Endothelial cell of umbilical vein (primary cell): ENCODE measurements at regions not wholly inside any gene's neighbourhood (a gene's known extent, or its start where the extent isn't known, plus 50 kb on each side); places are given as distances from the start of the nearest gene placed in this dataset.

Experiments used
- BruUV-seq: library from RNA; stranded (reverse); fragments of 400-500 nt; replicated peaks from 2 replicates; lab custom pipeline; 2021; lab: Mats Ljungman, UMichigan
- CTCF ChIA-PET: fragments of 300-600, 350-600 bp; sonication (Branson Sonifier 250); formaldehyde crosslinking; loops from one replicate; lab custom pipeline; 2021; ENCODE audit warnings: antibody characterized with exemption, inconsistent platforms; lab: Charles Lee
- POLR2A ChIA-PET: fragments of 300-600, 350-600 bp; sonication (Branson Sonifier 250); formaldehyde crosslinking; loops from one replicate; lab custom pipeline; 2021; ENCODE audit warnings: antibody characterized with exemption, inconsistent platforms; lab: Charles Lee
- DNase-seq: peaks from one replicate; pipeline ENCODE4 v3.0.0-alpha.2; 2011; ENCODE audit warnings: low read depth, low spot score
- FAIRE-seq: peaks from 2 replicates; lab custom pipeline; 2011; peaks lifted over from hg19 to GRCh38; lab: Jason Lieb, UNC
- H2AFZ ChIP-seq: 2 replicates; pipeline ENCODE4 v1.6.0; 2012; ENCODE audit warnings: low read depth, low read length, control low read depth, inconsistent platforms
- H3K27ac ChIP-seq: 2 replicates; pipeline ENCODE4 v1.5.1; 2011; ENCODE audit warnings: low read depth, mild to moderate bottlenecking, control low read depth, low read length, moderate library complexity; ENCODE audit not compliant: insufficient read depth
- H3K27me3 ChIP-seq, 2 experiments: 2 replicates each; pipeline versions ENCODE4 v1.6.0 to v1.6.1; 2011; ENCODE audit warnings: low read length in 2 of 2, mixed read lengths in 1 of 2; ENCODE audit not compliant: control insufficient read depth in 2 of 2, insufficient read depth in 2 of 2
- H3K36me3 ChIP-seq, 2 experiments: 2 replicates in 1 of 2; 3 replicates in 1 of 2; pipeline ENCODE4 v1.5.1; 2011; ENCODE audit warnings: low read length in 2 of 2, mild to moderate bottlenecking in 1 of 2, moderate library complexity in 1 of 2; ENCODE audit not compliant: control insufficient read depth in 2 of 2, insufficient read depth in 2 of 2; ENCODE audit errors: extremely low read depth in 1 of 2
- H3K4me1 ChIP-seq: 3 replicates; pipeline ENCODE4 v1.5.1; 2011; ENCODE audit warnings: mild to moderate bottlenecking, low read length; ENCODE audit not compliant: control insufficient read depth, insufficient read depth; ENCODE audit errors: extremely low read depth
- H3K4me2 ChIP-seq: 2 replicates; pipeline ENCODE4 v1.6.1; 2011; ENCODE audit warnings: low read length, control low read depth, mixed read lengths; ENCODE audit not compliant: insufficient read depth
- H3K4me3 ChIP-seq, 3 experiments: fragments of 200-600 bp in 1 of 3; sonication (generic), shearing (Covaris generic) in 1 of 3; replicated peaks in 1 of 3; 2 replicates each; pipeline ENCODE4 v1.5.1; 2011 to 2016; ENCODE audit warnings: control low read depth in 3 of 3, low read length in 3 of 3, mild to moderate bottlenecking in 2 of 3, inconsistent platforms in 1 of 3, low read depth in 1 of 3, moderate library complexity in 1 of 3; ENCODE audit not compliant: insufficient read depth in 1 of 3
- H3K79me2 ChIP-seq: 2 replicates; pipeline ENCODE4 v1.6.0; 2012; ENCODE audit warnings: low read length, inconsistent platforms; ENCODE audit not compliant: control insufficient read depth, insufficient read depth
- H3K9ac ChIP-seq: replicated peaks from 2 replicates; pipeline ENCODE3; 2011; ENCODE audit warnings: low read length, control low read depth; ENCODE audit not compliant: insufficient read depth; ENCODE audit errors: extremely low read depth
- H3K9me1 ChIP-seq: replicated peaks from 3 replicates; pipeline ENCODE4 v1.6.0; 2011; ENCODE audit warnings: mild to moderate bottlenecking, low read length; ENCODE audit not compliant: control insufficient read depth, insufficient read depth; ENCODE audit errors: extremely low read depth
- H3K9me3 ChIP-seq: replicated peaks from 2 replicates; pipeline ENCODE4 v1.5.1; 2012; ENCODE audit warnings: low read length, inconsistent platforms; ENCODE audit not compliant: control insufficient read depth, insufficient read depth
- H4K20me1 ChIP-seq: replicated peaks from 2 replicates; pipeline ENCODE3; 2011; ENCODE audit warnings: mild to moderate bottlenecking, low read length; ENCODE audit not compliant: control insufficient read depth, insufficient read depth; ENCODE audit errors: extremely low read depth
- EZH2 ChIP-seq: IDR thresholded peaks from 2 replicates; pipeline ENCODE4 v1.6.1; 2012; ENCODE audit warnings: borderline replicate concordance, low read depth, mild to moderate bottlenecking, moderate library complexity, low read length, inconsistent platforms; ENCODE audit not compliant: severe bottlenecking
- FOS ChIP-seq: IDR thresholded peaks from 2 replicates; pipeline ENCODE4 v1.6.1; 2011; ENCODE audit warnings: mild to moderate bottlenecking, low read length, moderate library complexity, borderline replicate concordance; ENCODE audit not compliant: insufficient read depth
- GATA2 ChIP-seq: IDR thresholded peaks from 2 replicates; pipeline ENCODE4 v1.7.0; 2011; ENCODE audit warnings: low read depth, mild to moderate bottlenecking, moderate library complexity, mixed read lengths, low read length; ENCODE audit not compliant: insufficient read length, insufficient read depth
- JUN ChIP-seq: IDR thresholded peaks from 2 replicates; pipeline ENCODE4 v1.6.1; 2011; ENCODE audit warnings: borderline replicate concordance, low read depth; ENCODE audit not compliant: insufficient read length, insufficient read depth
- MYC ChIP-seq: IDR thresholded peaks from one replicate; pipeline ENCODE4 v1.6.1; 2011; ENCODE audit warnings: mild to moderate bottlenecking, low read depth, low read length
- POLR2A ChIP-seq: IDR thresholded peaks from 2 replicates; pipeline ENCODE4 v1.6.1; 2012; ENCODE audit warnings: low read depth, mild to moderate bottlenecking, control low read depth, low read length
- POLR2AphosphoS5 ChIP-seq: IDR thresholded peaks from 2 replicates; pipeline ENCODE4 v1.6.1; 2012; ENCODE audit warnings: low read depth, mild to moderate bottlenecking, control low read depth, low read length, moderate library complexity; ENCODE audit not compliant: insufficient read depth
- dilution Hi-C: fragments of 300-500 bp; cut with MboI; formaldehyde crosslinking; loops from one replicate; pipeline ENCODE4 v1.15.0; 2019; ENCODE audit warnings: low sequenced_read_pairs; ENCODE audit not compliant: extremely low pct_ligation_motif_present
- intact Hi-C: fragments of 100-400 bp; cut with micrococcal nuclease; formaldehyde crosslinking; loops from one replicate; pipeline ENCODE4 v1.10.0; 2022
- TF ChIP-seq, protein P1 (sequence below): IDR thresholded peaks from 2 replicates; pipeline ENCODE4 v1.6.1; 2011; ENCODE audit not compliant: insufficient read depth, insufficient read length
- TF ChIP-seq, protein P2 (sequence below), 2 donors: IDR thresholded peaks; 1 replicate in 1 of 2; 2 replicates in 1 of 2; pipeline ENCODE4 v1.5.1; 2011; ENCODE audit warnings: low read length in 2 of 2, mild to moderate bottlenecking in 2 of 2, moderate library complexity in 2 of 2, control low read depth in 1 of 2, inconsistent platforms in 1 of 2, low read depth in 1 of 2; ENCODE audit not compliant: insufficient read depth in 1 of 2; ENCODE audit errors: extremely low read depth in 1 of 2

DNA sequence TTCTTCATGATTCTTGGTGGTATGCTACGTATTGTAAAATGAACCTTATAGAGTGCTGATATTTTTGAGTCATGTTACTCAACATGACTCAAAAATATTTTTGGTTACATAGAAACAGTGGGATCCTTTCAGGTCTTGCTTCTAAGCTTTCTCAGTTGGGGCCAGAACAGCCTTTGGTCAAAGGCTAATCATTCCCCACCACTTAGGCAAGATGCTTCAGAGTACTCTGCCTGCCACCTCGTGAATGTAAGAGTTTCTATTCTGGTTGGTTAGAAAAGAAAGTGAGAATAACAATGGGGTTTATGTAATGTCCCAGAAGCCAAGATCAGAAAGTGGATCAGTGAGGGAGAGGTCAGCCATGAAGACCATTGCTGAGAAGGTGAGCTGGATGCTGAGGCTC is 327.8 kb downstream of the TCERG1L start:
- Histone ChIP-seq H3K4me1 (no peaks in the 10 kb centered on the region), H3K79me2 (no peaks in the 10 kb centered on the region), H3K9ac (no peak overlapping the region), H3K9me1 (no peaks in the 10 kb centered on the region), H3K4me2 (no peak overlapping the region), H3K36me3 (no peaks in the 10 kb centered on the region), H3K27me3 (no peaks in the 10 kb centered on the region), H3K4me3 (no peak overlapping the region), H4K20me1 (no peaks in the 10 kb centered on the region), H2AFZ (no peak overlapping the region), H3K27ac (no peak overlapping the region), H3K9me3 (no peaks in the 10 kb centered on the region)
- ChIA-PET CTCF (no interaction called here), POLR2A (no interaction called here)
- FAIRE-seq (no peak), DNase-seq (no peak)
- dilution Hi-C loops: no loop called here
- no peak for TF ChIP-seq MYC
- no peak for TF ChIP-seq FOS
- TF ChIP-seq JUN: no peak
- no peak for TF ChIP-seq EZH2
- BruUV-seq: no TSS peak
- intact Hi-C loops: no loop called here

DNA sequence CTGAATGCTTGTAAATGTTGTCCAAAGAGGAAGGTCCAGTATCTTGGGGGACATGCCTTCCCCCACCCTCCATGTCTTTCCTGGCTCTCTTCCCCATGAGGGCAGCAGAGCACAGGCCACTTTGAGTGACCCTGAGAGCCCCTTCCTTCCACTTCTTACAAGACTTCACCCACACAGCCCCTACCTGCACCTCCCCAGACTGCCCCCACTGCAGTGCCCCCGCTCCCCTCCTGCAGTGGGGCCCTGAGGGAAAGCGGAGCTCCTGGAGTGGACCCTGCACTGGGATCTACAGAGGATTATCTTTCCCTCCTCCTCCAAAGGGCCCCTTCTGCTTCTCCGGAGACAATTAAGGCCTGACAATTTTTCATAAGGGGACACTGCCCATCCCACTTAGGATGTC is 326.8 kb downstream of the TCERG1L start:
- no peak overlapping the region for H3K4me2 ChIP-seq
- no peak for TF ChIP-seq EZH2
- TF ChIP-seq FOS: no peak
- TF ChIP-seq, protein P1, sequence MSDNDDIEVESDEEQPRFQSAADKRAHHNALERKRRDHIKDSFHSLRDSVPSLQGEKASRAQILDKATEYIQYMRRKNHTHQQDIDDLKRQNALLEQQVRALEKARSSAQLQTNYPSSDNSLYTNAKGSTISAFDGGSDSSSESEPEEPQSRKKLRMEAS: no peak
- no peak for TF ChIP-seq POLR2A
- no peak for TF ChIP-seq POLR2AphosphoS5
- no peak for TF ChIP-seq MYC
- TF ChIP-seq GATA2: no peak
- TF ChIP-seq, protein P2, sequence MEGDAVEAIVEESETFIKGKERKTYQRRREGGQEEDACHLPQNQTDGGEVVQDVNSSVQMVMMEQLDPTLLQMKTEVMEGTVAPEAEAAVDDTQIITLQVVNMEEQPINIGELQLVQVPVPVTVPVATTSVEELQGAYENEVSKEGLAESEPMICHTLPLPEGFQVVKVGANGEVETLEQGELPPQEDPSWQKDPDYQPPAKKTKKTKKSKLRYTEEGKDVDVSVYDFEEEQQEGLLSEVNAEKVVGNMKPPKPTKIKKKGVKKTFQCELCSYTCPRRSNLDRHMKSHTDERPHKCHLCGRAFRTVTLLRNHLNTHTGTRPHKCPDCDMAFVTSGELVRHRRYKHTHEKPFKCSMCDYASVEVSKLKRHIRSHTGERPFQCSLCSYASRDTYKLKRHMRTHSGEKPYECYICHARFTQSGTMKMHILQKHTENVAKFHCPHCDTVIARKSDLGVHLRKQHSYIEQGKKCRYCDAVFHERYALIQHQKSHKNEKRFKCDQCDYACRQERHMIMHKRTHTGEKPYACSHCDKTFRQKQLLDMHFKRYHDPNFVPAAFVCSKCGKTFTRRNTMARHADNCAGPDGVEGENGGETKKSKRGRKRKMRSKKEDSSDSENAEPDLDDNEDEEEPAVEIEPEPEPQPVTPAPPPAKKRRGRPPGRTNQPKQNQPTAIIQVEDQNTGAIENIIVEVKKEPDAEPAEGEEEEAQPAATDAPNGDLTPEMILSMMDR (IDR thresholded peaks at IDR 0.05; ENCODE audit: extremely low read depth in 1 of 2, insufficient read depth in 1 of 2, low read depth in 1 of 2, low read length in 2 of 2): no peak
- no peak for TF ChIP-seq JUN
- H3K27me3 ChIP-seq: no peaks in the 10 kb centered on the region
- H3K9me3 ChIP-seq: peaks cover 2% of the 10 kb centered on the region
- dilution Hi-C loops: no loop called here
- intact Hi-C loops: no loop called here
- H3K79me2 ChIP-seq: no peaks in the 10 kb centered on the region
- H3K9me1 ChIP-seq: no peaks in the 10 kb centered on the region
- no TSS peak for BruUV-seq
- FAIRE-seq: no peak
- H3K27ac ChIP-seq: no peak overlapping the region
- no peaks in the 10 kb centered on the region for H3K36me3 ChIP-seq
- H3K4me1 ChIP-seq: no peaks in the 10 kb centered on the region
- ChIA-PET POLR2A (no interaction called here), CTCF (no interaction called here)
- H3K4me3 ChIP-seq: no peak overlapping the region
- no peak overlapping the region for H2AFZ ChIP-seq
- no peak for DNase-seq
- H4K20me1 ChIP-seq: no peaks in the 10 kb centered on the region
- no peak overlapping the region for H3K9ac ChIP-seq
